ENCODE measurements at regions not wholly inside any gene's neighbourhood (a gene's known extent, or its start where the extent isn't known, plus 50 kb on each side); places are given as distances from the start of the nearest gene placed in this dataset.

GRCh38 chr10:3330663-3331062, 158.1 kb upstream of the PITRM1 start:
- Histone ChIP-seq H3K27ac (no peak overlapping the region), H3K4me1 (no peaks in the 10 kb centered on the region), H3K4me3 (no peak overlapping the region), H3K36me3 (ENCODE audit: low read depth, missing control alignments) (no peaks in the 10 kb centered on the region), H3K27me3 (no peaks in the 10 kb centered on the region), H3K9me3 (no peaks in the 10 kb centered on the region)
- intact Hi-C loops (cut with DNase I; ENCODE audit: low total_unique reads) = no loop called here
- WGBS, 2 donors = 57 to 60% methylated on average over 8 of the region's 8 CpGs
- no peak for DNase-seq
- TF ChIP-seq POLR2A (IDR thresholded peaks at IDR 0.05) (no peak), CTCF (IDR thresholded peaks at IDR 0.05) (no peak)

GRCh38 chr10:3325954-3326750, 153.6 kb upstream of the PITRM1 start:
- 83 to 84% methylated on average over 7 of the region's 7 CpGs for WGBS, 2 donors
- no peak for TF ChIP-seq POLR2A (IDR thresholded peaks at IDR 0.05)
- TF ChIP-seq CTCF (IDR thresholded peaks at IDR 0.05) = no peak
- DNase-seq = no peak
- Histone ChIP-seq H3K4me3 (no peak overlapping the region), H3K4me1 (no peaks in the 10 kb centered on the region), H3K9me3 (no peaks in the 10 kb centered on the region), H3K27ac (no peak overlapping the region), H3K27me3 (no peaks in the 10 kb centered on the region), H3K36me3 (ENCODE audit: low read depth, missing control alignments) (no peaks in the 10 kb centered on the region)
- intact Hi-C loops (cut with DNase I; ENCODE audit: low total_unique reads) = no loop called here

GRCh38 chr10:3324612-3325038, 152.0 kb upstream of the PITRM1 start:
- intact Hi-C loops (cut with DNase I; ENCODE audit: low total_unique reads) = no loop called here
- Histone ChIP-seq H3K9me3 (no peaks in the 10 kb centered on the region), H3K36me3 (ENCODE audit: low read depth, missing control alignments) (no peaks in the 10 kb centered on the region)

GRCh38 chr10:3323865-3324498, 151.4 kb upstream of the PITRM1 start:
- no peak for DNase-seq
- 69 to 72% methylated on average over 11 of the region's 11 CpGs for WGBS, 2 donors
- TF ChIP-seq CTCF (IDR thresholded peaks at IDR 0.05) (no peak), POLR2A (IDR thresholded peaks at IDR 0.05) (no peak)
- intact Hi-C loops (cut with DNase I; ENCODE audit: low total_unique reads) = no loop called here
- Histone ChIP-seq H3K4me1 (no peaks in the 10 kb centered on the region), H3K9me3 (no peaks in the 10 kb centered on the region), H3K4me3 (no peak overlapping the region), H3K27me3 (no peaks in the 10 kb centered on the region), H3K27ac (no peak overlapping the region), H3K36me3 (ENCODE audit: low read depth, missing control alignments) (no peaks in the 10 kb centered on the region)

More at GRCh38 chr10:3324612-3325038, 152.0 kb upstream of the PITRM1 start:
- Histone ChIP-seq H3K4me3 (no peak overlapping the region), H3K27me3 (no peaks in the 10 kb centered on the region), H3K4me1 (no peaks in the 10 kb centered on the region), H3K27ac (no peak overlapping the region)
- no peak for DNase-seq
- TF ChIP-seq POLR2A (IDR thresholded peaks at IDR 0.05) (no peak), CTCF (IDR thresholded peaks at IDR 0.05) (no peak)
- WGBS, 2 donors = 92% methylated on average over 7 to 8 of the region's 8 CpGs
